Heart left ventricle (tissue), 13 donors: ENCODE measurements at regions not wholly inside any gene's neighbourhood (a gene's known extent, or its start where the extent isn't known, plus 50 kb on each side); places are given as distances from the start of the nearest gene placed in this dataset.

Source experiments
- POLR2A ChIP-seq, 2 donors: fragments of 450-650 bp; IDR thresholded peaks; one replicate each; pipeline ENCODE4 v1.6.1; 2017; ENCODE audit warnings: antibody characterized with exemption in 2 of 2, mild to moderate bottlenecking in 2 of 2, moderate library complexity in 2 of 2
- TF ChIP-seq, protein P1 (sequence below), 12 donors: fragments of 200-600 bp; sonication (generic) in 4 of 12; IDR thresholded peaks; one replicate each; pipeline versions ENCODE4 v1.5.0 to v1.8.0; 2018 to 2022; ENCODE audit warnings: antibody characterized with exemption in 12 of 12, mild to moderate bottlenecking in 5 of 12
- donor health status: ischemic (EF 13 %, LVEDD 7.1; RV severe dilation, severe dysfunction).
- donor health status: DM: no; HTN: yes; CAD: no.
- donor health status: DM: no; HTN: no; CAD: no.
- donor health status: ischemic (EF 25% LVEDD 6.9; RV normal size, moderate dysfunction).
- donor health status: ischemic (EF 25% LVEDD 5.7; RV mildly dilated, moderate dysfunction).
- donor health status: ischemic (EF 35%, LVEDD 5.7; RV mildly dilated, moderate dysfunction).
- donor health status: nonischemic (EF 11% LVEDD 7.7; RV severe dilation, severe dysfunction).
- donor health status: DM: yes; HTN: yes; CAD: no.
- donor health status: PGD.
- donor health status: ischemic (EF 29% LVEDD 5.4; RV normal size, mild dysfunction).
- donor health status: nonischemic (EF 23%, LVEDD 6.1; RV moderate dilation, normal function).

GRCh38 chr2:66679442-66679841, 244.5 kb downstream of the MEIS1 start:
- TF ChIP-seq, protein P1, sequence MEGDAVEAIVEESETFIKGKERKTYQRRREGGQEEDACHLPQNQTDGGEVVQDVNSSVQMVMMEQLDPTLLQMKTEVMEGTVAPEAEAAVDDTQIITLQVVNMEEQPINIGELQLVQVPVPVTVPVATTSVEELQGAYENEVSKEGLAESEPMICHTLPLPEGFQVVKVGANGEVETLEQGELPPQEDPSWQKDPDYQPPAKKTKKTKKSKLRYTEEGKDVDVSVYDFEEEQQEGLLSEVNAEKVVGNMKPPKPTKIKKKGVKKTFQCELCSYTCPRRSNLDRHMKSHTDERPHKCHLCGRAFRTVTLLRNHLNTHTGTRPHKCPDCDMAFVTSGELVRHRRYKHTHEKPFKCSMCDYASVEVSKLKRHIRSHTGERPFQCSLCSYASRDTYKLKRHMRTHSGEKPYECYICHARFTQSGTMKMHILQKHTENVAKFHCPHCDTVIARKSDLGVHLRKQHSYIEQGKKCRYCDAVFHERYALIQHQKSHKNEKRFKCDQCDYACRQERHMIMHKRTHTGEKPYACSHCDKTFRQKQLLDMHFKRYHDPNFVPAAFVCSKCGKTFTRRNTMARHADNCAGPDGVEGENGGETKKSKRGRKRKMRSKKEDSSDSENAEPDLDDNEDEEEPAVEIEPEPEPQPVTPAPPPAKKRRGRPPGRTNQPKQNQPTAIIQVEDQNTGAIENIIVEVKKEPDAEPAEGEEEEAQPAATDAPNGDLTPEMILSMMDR (IDR thresholded peaks at IDR 0.05): no peak
- TF ChIP-seq POLR2A (IDR thresholded peaks at IDR 0.05): no peak
